ENCODE measurements at regions not wholly inside any gene's neighbourhood (a gene's known extent, or its start where the extent isn't known, plus 50 kb on each side); places are given as distances from the start of the nearest gene placed in this dataset.
"Not testable (repeated sequence)": the region's sequence is repeated elsewhere in the genome, so short reads cannot be mapped to it uniquely, and the experiment has no call there.

DNA sequence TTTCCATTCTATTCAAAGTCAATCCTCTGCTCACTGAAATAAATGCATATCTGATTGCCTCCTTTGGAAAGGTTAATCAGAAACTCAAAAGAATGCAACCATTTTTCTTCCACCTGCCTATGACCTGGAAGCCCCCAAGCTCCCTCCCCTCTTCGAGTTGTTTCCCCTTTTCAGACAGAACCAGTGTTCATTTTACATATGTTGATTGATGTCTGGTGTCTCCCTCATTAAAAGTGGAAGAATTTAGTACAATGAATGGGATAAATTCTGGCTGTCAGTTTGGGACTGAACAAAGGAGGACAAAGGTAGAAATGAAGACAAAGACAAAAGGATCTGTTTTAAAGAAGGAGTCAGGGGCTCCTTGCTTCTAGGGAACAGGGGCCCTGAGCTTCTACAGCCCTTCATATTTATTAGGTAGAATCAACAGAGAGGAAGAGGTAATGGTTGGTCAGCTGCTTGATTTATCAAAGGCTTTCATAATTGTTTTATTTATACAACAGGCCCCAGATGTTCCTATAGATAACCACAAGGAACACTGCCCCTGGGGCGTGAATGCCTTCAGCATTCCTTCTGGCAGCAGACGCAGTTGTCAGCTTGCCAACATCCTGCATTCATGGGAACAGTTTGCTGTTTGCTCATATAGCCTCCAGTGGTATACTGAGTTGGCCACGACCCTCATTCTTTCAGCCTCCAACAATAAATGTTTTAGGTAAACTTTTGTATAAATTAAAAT is 949.8 kb upstream of the LRATD1 start:
- no peak for DNase-seq (ENCODE audit: low read depth in 2 of 2)

DNA sequence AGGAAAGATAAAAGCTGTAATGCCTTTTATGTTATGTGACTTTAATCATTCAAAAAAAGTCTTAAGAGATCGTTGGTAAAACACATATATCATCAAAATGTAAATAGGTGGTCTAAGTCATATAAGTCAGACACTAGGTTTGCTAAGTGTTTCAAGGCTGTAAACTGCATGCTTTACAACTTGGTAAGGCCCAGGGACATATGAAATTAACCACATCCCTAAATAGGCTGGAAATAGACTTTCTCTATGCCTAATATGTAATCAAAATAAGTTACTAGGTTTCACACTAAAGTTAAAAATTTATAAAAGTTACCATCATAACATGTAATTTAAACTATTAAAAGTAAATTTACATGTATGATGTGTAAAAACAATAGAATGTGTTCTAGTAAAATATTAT is 946.3 kb upstream of the LRATD1 start:
- DNase-seq (ENCODE audit: low read depth in 2 of 2): no peak

DNA sequence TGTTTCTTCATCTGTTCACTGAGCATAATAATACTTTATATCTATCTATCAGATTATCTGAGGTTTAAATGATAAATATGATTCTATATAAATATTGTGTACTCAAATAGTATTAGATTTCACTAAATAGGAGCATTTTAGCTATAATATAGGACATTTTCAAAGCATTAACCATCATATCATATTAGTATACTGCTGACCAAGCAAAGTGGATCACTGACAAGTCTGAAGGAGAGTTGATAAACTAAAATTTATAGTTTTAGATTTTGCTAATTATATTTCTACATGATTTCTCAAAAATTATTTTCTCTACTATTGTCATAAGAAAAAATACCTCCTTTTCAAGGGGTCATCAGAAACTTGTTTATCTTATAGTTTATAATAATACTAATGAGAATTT is 937.8 kb upstream of the LRATD1 start:
- no peak for DNase-seq (ENCODE audit: low read depth in 2 of 2)

DNA sequence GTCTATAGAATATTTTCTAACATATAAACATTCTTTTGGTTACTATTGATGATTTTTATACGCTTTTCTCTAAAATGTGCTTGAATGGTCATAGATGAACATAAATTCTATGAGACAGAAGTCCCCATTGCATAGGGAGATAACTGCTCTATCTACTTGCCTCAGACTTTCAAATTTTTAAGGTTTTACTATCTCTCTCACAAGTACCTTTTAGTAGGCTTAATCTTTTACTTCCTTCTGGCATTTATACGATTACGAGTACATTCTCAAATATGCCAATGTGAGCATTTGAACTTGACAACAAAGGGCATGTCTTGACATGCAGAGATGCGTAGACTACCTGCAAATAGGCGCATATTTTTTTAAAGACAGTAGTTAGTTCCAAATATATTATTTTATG is 935.9 kb upstream of the LRATD1 start:
- no peak for DNase-seq (ENCODE audit: low read depth in 2 of 2)

DNA sequence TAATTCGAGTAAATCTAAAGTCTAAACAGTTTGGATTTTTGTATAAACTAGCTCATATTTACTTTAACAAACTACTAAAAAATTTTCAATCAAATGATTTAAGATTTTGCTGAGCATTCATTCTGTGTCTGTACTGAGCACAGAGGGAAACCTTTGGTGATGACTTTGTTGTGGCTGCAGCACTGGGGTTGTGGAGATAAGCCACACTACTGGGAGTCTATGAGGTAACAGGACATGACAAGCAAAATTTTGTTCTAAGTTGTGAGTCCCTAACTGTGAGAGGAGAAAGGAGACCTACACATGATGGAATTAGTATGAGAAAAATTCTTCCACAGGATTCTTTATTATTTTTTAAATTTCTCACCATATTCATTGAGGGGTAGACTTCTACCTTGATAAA is 933.7 kb upstream of the LRATD1 start:
- no peak for DNase-seq (ENCODE audit: low read depth in 2 of 2)

DNA sequence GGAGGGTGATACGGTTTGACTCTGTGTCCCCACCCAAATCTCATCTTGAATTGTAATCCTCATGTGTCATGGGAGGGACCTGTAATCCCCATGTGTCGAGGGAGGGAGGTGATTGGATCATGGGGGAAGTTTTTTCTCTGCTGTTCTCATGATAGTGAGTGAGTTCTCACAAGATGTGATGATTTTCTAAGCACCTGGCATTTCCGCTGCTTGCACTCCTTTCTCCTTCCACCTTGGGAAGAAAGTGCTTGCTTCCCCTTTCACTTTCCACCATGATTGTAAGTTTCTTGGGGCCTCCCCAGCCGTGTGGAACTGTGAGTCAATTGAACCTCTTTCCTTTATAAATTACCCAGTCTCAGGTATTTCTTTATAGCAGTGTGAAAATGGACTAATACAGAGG is 932.6 kb upstream of the LRATD1 start:
- not testable (repeated sequence) for DNase-seq (ENCODE audit: low read depth in 2 of 2)

DNA sequence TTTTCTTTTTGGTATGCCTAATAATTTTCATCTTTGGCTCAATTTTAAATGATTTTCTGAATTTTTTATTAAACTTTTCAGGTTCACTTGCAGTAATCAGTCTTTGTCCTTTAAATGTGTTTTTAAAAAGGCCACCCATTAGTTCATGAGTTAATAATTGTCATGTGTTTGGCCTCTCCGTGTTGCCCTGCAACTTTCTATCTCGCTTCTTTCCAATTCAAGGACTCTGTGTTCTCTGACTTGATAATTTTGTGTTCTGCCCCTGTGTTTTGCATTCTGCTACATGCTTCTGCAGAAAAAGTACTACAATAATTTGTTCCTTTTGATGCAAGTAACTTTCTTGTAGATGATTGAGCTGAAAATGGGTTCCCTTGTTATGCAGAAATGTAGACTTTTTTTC is 921.4 kb upstream of the LRATD1 start:
- DNase-seq (ENCODE audit: low read depth in 2 of 2): no peak

DNA sequence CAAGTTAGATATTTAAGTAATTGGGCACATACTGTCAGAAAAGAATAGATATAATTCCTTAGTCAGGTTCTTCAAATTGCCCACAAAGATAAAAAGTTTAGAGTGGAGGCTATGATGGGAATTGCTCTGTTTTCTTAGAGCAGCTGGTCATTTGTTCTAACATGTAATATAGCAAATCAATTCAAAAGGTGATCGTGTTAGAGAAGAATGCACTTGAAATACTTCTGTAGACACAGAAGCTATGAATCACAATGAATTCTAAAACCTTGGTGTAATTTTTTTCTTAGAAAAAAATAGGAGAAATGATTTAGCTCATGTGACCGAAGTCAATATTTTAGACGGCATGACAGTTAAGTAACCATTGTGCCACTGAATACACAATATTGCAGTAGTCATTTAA is 918.1 kb upstream of the LRATD1 start:
- DNase-seq (ENCODE audit: low read depth in 2 of 2): no peak

DNA sequence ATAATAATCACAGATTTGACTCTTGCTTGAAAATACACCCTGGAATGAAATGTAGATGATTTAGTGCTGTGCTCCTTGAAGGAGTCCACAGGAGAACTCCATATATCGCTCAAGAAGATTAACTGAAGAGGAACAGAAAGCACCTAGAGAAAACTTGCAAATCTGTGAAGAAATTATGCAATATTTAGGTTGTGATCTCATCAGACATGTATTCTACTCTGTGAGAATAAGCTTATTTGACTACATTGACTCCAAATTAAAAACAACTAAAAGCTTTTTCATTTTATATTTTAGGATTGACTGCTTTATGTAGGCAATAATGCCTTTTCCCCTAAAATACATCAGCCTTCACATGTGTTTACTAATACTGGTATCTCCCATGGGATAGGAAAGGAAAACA is 906.6 kb upstream of the LRATD1 start:
- DNase-seq (ENCODE audit: low read depth in 2 of 2): no peak

DNA sequence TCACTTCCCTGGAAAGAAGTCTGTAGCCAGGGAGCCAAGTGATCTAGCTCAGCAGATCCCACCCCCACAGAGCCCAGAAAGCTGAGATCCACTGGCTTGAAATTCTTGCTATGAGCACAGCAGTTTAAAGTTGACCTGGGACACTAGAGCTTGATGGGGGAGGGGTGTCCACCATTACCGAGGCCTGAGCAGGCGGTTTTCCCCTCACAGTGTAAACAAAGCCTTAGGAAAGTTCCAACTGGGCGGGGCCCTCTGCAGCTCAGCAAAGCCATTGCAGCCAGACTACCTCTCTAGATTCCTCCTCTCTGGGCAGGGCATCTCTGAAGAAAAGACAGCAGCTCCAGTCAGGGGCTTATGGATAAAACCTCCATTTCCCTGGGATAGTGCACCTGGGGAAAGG is 887.2 kb upstream of the LRATD1 start:
- no peak for DNase-seq (ENCODE audit: low read depth in 2 of 2)

DNA sequence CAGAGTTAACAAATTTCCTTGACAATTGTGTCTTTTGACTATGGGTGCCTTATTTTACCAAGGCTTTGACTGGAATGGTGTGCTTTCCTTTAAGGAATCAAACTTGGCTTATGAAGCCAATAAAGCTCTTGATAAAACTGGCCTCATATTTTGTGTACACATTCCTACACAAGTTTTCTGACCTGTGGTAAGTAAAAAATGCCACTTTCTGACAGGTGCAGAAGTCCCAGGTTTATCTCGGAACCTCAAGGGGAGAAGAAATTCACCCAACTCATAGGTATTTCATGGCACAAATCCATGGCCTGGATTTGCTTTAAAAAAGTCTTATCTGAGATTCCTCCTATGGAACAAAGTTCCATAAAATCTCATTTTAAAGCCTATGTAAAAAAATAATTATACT is 880.6 kb upstream of the LRATD1 start:
- DNase-seq (ENCODE audit: low read depth in 2 of 2): no peak

DNA sequence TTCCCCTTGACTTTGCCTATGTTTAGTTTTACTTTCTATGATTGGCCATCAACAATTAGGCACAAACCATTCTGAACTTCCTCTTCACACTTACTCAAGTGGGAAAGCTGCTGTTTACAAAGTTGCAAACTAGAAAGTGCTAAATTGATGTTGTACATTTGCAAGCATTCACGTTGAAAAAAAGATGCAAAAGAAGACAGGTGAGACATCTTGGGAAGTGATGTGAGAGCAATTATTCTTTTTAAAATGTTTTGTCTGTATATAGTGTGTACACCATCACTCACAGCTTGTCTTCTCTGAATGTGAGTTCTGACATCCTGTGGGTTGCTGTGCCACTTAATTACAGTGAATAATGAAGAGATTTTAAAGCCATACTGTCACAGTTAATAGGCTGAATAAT is 874.1 kb upstream of the LRATD1 start:
- no peak for DNase-seq (ENCODE audit: low read depth in 2 of 2)

DNA sequence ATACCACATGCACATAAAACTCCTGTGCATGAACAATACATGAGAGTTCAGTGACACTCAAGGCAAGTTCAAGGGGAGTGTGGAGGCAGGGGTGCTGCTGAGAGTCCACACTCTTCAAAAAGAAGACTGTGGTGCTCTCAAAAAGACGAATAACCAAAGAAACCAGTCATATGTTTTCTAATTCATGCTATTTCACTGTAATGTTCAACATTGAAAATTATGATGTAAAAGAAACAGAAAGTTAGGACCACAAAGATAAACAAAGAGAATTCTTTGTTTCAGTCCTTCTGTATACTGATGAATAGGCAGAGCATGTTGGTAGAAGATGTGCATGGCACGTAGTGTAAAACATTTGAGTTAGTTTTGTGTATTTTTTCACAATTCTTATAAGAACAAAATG is 864.2 kb upstream of the LRATD1 start:
- DNase-seq (ENCODE audit: low read depth in 2 of 2): no peak

DNA sequence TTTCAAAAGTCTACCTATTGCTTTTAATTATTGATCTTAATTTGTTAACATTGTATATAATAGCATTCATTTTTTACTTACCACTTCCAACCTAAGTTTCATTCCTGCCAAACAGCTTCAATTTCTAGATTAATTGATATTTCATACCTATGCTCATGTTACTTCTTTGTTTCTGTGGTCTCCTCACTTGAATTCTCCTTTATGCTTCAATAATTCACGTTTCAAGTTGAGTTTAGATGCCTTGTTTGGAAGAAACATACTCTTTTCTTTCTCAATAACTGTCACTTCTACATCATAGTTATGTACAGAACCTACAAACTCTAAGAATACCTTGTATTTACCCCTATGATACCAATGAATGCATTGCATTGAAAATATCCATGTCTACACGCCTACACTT is 862.2 kb upstream of the LRATD1 start:
- no peak for DNase-seq (ENCODE audit: low read depth in 2 of 2)

DNA sequence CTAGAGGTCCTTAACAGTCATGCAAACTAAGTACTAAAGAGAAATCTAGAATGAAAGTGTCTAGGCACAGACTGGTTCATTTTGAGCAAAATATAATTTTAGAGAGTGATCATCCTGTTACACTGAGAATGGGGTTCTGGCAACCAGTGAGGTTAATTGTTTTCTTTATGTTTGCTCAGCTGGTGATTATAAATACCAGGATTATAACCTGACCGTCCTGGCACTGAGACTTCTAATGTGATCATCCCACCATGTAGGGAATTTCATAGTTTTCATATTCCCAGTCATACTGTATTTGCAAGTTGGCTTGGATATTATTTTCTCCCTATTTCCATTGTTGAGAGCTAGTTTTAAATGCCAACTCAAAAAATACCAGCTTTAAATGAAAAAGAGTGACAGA is 852.5 kb upstream of the LRATD1 start:
- DNase-seq (ENCODE audit: low read depth in 2 of 2): no peak

DNA sequence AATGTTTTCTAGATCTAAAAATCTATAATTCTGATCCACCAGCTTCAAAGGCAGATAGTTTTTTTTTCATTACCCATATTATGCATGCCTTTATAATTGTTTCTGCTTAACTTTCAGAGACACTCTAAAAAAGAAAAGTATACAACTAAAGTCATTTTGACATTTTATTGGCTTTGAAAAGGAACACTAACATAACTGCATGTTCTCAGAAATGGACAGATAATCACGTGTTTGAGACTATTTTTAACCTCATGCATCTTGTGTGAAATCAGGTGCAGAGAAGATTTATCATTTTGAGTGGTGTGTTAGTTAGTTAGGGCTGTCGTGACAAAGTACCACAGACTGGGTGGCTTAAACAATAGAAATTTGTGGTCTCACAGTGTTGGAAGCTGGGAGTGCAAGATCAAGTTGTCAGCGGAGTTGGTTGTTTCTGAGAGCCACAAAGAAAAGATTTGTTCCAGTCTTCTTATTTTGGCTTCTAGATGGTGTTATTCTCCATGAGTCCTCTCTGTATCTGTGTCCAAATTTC is 841.4 kb upstream of the LRATD1 start:
- DNase-seq (ENCODE audit: low read depth in 2 of 2): no peak

DNA sequence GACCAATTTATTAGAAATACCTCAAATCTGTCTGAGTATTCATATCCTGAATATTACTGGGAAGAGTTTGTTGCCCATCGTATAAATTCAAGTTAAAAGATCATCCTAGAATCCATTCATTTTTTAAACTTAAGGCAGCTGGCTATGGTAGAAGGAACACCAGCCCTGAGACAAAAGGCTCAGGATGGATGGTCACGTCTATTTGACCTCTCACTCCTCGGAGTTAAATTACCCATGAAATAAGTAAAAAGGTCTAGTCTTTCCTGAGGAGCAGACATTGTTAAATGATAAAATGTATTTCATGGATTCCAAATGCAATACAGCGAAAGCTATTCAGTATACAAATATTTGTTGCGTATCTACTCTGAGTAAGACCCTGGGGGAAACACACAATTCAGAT is 826.0 kb upstream of the LRATD1 start:
- no peak for DNase-seq (ENCODE audit: low read depth in 2 of 2)

DNA sequence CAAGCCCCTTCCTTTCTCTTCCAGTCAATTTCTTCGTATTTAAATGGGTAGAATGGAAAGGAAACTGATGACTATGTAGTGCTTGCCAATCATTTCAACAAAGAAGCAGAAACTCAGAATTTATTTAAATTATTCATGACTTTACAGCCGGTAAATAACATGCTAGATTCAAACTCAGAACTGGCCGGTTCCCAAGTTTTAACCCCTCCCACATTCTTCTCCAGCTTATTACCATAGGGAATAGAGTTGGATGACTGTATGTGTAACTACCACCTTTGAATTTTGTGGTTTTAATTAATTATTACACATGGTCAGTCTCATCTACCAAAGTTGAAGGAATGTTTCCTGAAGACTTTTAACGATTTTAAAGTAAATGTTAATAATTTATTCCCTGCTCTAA is 819.3 kb upstream of the LRATD1 start:
- no peak for DNase-seq (ENCODE audit: low read depth in 2 of 2)

DNA sequence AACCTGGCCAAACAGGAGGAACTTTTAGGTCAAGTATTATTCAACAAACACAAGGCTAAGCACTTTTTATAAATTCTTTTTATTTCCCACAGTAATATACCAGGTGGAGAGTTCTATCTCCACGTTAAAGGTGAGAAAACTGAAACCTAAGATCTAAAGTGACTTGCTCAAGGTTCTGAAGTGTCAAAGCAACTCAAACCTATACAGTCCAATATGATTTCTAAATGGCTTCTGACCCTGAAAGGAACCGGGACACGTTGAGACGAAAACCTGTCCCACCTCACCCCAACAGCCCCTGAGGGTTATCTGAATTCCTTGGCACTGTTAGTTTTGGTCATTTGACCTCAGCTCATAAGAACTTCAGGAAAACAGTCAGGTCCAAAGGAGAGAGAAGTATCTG is 814.5 kb upstream of the LRATD1 start:
- no peak for DNase-seq (ENCODE audit: low read depth in 2 of 2)

DNA sequence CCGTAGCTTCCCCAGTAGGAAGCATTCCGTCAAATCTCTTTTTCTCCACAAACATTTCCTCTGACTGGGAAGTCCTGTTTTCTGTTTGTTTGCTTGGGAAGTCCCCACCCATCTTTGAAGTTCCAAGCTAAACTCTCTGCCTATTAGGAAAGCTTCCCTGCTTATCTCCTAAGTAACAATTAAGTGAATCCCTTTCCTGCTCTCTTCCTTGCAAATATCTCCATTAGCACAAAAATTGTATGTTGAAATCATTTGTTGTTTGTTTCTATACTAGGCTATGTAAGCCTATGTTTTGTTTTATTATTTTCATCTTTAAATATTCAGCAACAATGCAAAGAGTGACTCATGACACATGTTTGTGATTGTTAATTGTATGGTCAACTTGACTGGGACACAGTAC is 812.6 kb upstream of the LRATD1 start:
- no peak for DNase-seq (ENCODE audit: low read depth in 2 of 2)

DNA sequence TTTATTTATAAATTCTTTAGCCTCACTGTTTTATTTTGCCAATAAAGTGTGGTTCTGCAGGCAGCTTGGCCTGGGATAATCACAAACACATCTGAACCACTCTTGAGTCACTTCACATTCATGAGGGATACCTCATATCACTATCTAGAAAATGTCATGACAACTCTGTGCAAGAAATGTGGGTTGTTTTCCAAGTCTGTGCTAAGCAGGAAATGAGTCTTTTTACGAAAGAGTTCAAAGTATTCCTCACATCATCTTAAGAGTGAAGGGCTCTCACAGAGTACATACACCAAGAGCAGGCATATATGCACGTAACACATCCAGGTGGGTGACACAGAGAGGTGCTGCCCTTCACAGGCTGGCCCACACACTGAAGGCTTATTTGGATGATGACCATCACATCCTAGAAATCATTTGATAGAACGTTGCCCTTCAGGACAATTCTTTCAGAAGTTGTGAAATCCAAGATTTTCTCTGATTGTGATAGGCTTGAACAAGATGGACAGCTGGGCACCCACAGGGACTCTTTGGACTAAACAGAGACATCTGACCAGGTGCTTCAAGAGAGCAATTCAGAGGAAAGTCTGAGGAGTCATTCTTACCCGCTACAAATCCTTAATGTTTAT is 811.1 kb upstream of the LRATD1 start:
- no peak for DNase-seq (ENCODE audit: low read depth in 2 of 2)

DNA sequence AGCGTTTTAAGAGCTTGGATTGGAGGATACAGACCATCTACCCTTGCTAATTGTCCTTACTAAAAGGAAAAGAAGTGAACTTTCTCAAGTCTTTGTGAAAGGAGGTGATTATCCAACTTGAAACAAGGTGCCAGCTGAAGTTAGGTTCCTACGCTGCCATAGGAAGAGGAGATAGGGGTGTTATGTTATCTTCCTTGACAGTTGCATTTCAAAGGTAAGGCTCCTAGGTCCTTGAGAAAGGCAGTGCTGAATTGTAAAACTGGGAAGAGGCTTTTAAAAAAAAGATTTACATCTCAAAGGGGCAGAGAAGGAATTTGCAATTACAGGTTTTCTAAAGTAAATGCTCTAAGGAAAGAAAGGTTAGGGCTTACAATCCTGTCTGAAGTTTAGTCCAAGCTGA is 810.2 kb upstream of the LRATD1 start:
- DNase-seq (ENCODE audit: low read depth in 2 of 2): no peak

DNA sequence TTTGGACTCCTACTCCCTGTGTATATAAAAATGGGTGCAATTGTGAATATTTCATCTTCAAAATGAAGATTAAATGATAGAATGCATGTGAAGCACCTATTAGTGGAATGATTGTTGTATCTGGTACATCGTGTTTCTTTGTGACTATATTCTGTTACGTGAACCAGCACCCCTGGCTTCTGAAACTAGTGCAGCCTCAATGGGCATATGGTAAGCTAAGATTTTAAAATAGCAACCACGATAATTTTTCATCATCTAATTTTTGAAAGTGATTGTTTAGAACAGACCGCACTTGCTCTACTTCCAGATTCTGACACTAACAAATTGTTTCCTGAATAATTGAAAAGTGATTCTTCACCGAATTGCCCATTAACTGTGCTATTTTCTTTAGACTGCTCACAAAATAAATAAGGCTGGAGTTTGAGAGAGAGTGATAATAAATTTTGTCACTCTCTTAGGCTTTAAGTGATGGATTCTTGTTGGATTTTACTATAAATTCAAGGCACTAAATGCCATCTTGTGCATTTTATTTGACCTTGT is 806.1 kb upstream of the LRATD1 start:
- no peak for DNase-seq (ENCODE audit: low read depth in 2 of 2)

All from stimulated activated CD8-positive, alpha-beta memory T cell treated with anti-CD3 and anti-CD28 coated beads, Interleukin-2, amount 100 ng/mL, for 1 hour (primary cell).